Karpas-422 (cell line): ENCODE measurements at regions not wholly inside any gene's neighbourhood (a gene's known extent, or its start where the extent isn't known, plus 50 kb on each side); places are given as distances from the start of the nearest gene placed in this dataset.

Experiments
- DNase-seq: peaks from one replicate; pipeline ENCODE4 v3.0.0-alpha.2; 2015
- H2AFZ ChIP-seq: fragments of 200-600 bp; sonication (generic); 2 replicates; pipeline ENCODE4 v1.6.1; 2014; ENCODE audit warnings: antibody characterized with exemption, low read length, mixed read lengths
- H3K27ac ChIP-seq: fragments of 200-600 bp; sonication (generic); 2 replicates; pipeline ENCODE4 v1.5.1; 2014; ENCODE audit warnings: mild to moderate bottlenecking, low read length, moderate library complexity
- H3K27me3 ChIP-seq: fragments of 200-600 bp; sonication (generic); 2 replicates; pipeline ENCODE4 v1.6.1; 2014; ENCODE audit warnings: low read length, mixed read lengths
- H3K36me3 ChIP-seq: fragments of 200-600 bp; sonication (generic); 2 replicates; pipeline ENCODE4 v1.6.1; 2014; ENCODE audit warnings: low read length, mixed read lengths; ENCODE audit not compliant: insufficient read depth
- H3K4me1 ChIP-seq: fragments of 200-600 bp; sonication (generic); 2 replicates; pipeline ENCODE4 v1.6.1; 2014; ENCODE audit warnings: mild to moderate bottlenecking, low read length, mixed read lengths
- H3K4me2 ChIP-seq: fragments of 200-600 bp; sonication (generic); 2 replicates; pipeline ENCODE4 v1.6.1; 2014; ENCODE audit warnings: low read length, low read depth, mild to moderate bottlenecking; ENCODE audit not compliant: poor library complexity, severe bottlenecking
- H3K4me3 ChIP-seq: fragments of 200-600 bp; sonication (generic); 2 replicates; pipeline ENCODE4 v1.5.1; 2014; ENCODE audit warnings: mild to moderate bottlenecking, antibody characterized with exemption, low read length, mixed read lengths
- H3K79me2 ChIP-seq: fragments of 200-600 bp; sonication (generic); 2 replicates; pipeline ENCODE4 v1.6.1; 2014; ENCODE audit warnings: mild to moderate bottlenecking, low read length, mixed read lengths
- H3K9ac ChIP-seq: fragments of 200-600 bp; sonication (generic); 2 replicates; pipeline ENCODE4 v1.6.0; 2014; ENCODE audit warnings: low read length
- H3K9me2 ChIP-seq: fragments of 200-600 bp; sonication (generic), shearing (Covaris generic); replicated peaks from 2 replicates; pipeline ENCODE4 v1.6.0; 2014; ENCODE audit warnings: mild to moderate bottlenecking, low read length, moderate library complexity; ENCODE audit not compliant: insufficient read depth
- H3K9me3 ChIP-seq: fragments of 300-700, 200-600 bp; sonication (generic); 2 replicates; pipeline ENCODE4 v1.6.1; 2014; ENCODE audit warnings: low read length, mixed read lengths
- H4K20me1 ChIP-seq: fragments of 200-600 bp; sonication (generic); 2 replicates; pipeline ENCODE4 v1.6.1; 2014; ENCODE audit warnings: mild to moderate bottlenecking, antibody characterized with exemption, low read length, low read depth; ENCODE audit not compliant: insufficient read depth

- no peak overlapping the region for H3K4me2 ChIP-seq
- no peak overlapping the region for H2AFZ ChIP-seq
- H3K4me3 ChIP-seq, result no peak overlapping the region
- no peak overlapping the region for H3K27ac ChIP-seq
- no peaks in the 10 kb centered on the region for H3K36me3 ChIP-seq
- H3K4me1 ChIP-seq, result no peaks in the 10 kb centered on the region
- H3K9me3 ChIP-seq, result no peaks in the 10 kb centered on the region
- H3K9me2 ChIP-seq, result no peaks in the 10 kb centered on the region
- no peaks in the 10 kb centered on the region for H4K20me1 ChIP-seq
- H3K79me2 ChIP-seq, result no peaks in the 10 kb centered on the region
- H3K9ac ChIP-seq, result no peak overlapping the region
- no peak for DNase-seq
- no peaks in the 10 kb centered on the region; the same call in 1 of the 2 replicates for H3K27me3 ChIP-seq
These were observed 97.1 kb upstream of the ESRRG start for GRCh38 chr1:216820345-216820744.

GRCh38 chr1:216818284-216818683 lies 95.1 kb upstream of the ESRRG start:
- no peak for DNase-seq
- H3K4me2 ChIP-seq, result no peak overlapping the region
- no peaks in the 10 kb centered on the region; the same call in 1 of the 2 replicates for H3K27me3 ChIP-seq
- H3K79me2 ChIP-seq, result no peaks in the 10 kb centered on the region
- no peaks in the 10 kb centered on the region for H3K9me3 ChIP-seq
- H3K36me3 ChIP-seq, result no peaks in the 10 kb centered on the region
- no peak overlapping the region for H2AFZ ChIP-seq
- no peak overlapping the region for H3K9ac ChIP-seq
- H3K9me2 ChIP-seq, result no peaks in the 10 kb centered on the region
- H3K27ac ChIP-seq, result no peak overlapping the region
- H3K4me1 ChIP-seq, result no peaks in the 10 kb centered on the region
- H4K20me1 ChIP-seq, result no peaks in the 10 kb centered on the region
- no peak overlapping the region for H3K4me3 ChIP-seq

- H3K36me3 ChIP-seq, result no peaks in the 10 kb centered on the region
- H3K9me3 ChIP-seq, result no peaks in the 10 kb centered on the region
- no peaks in the 10 kb centered on the region for H3K4me1 ChIP-seq
- no peak for DNase-seq
- no peak overlapping the region for H2AFZ ChIP-seq
- no peak overlapping the region for H3K9ac ChIP-seq
- no peak overlapping the region for H3K4me3 ChIP-seq
- H3K9me2 ChIP-seq, result no peaks in the 10 kb centered on the region
- H3K4me2 ChIP-seq, result no peak overlapping the region
- H3K79me2 ChIP-seq, result no peaks in the 10 kb centered on the region
- no peak overlapping the region for H3K27ac ChIP-seq
- H3K27me3 ChIP-seq, result no peaks in the 10 kb centered on the region; the same call in 1 of the 2 replicates
- no peaks in the 10 kb centered on the region for H4K20me1 ChIP-seq
These were observed 92.3 kb upstream of the ESRRG start for GRCh38 chr1:216815260-216816131.

- Histone ChIP-seq H3K9me3 (no peaks in the 10 kb centered on the region), H3K4me2 (no peak overlapping the region), H3K27me3 (no peaks in the 10 kb centered on the region; the same call in 1 of the 2 replicates), H3K27ac (no peak overlapping the region), H2AFZ (no peak overlapping the region), H3K36me3 (no peaks in the 10 kb centered on the region), H3K9me2 (no peaks in the 10 kb centered on the region), H3K4me3 (no peak overlapping the region), H3K79me2 (no peaks in the 10 kb centered on the region), H4K20me1 (no peaks in the 10 kb centered on the region), H3K9ac (no peak overlapping the region), H3K4me1 (no peaks in the 10 kb centered on the region)
- no peak for DNase-seq
These were observed 91.5 kb upstream of the ESRRG start for GRCh38 chr1:216814576-216815259.

- H3K9me3 ChIP-seq, result no peaks in the 10 kb centered on the region
- H4K20me1 ChIP-seq, result no peaks in the 10 kb centered on the region
- H3K4me3 ChIP-seq, result no peak overlapping the region
- H3K4me1 ChIP-seq, result no peaks in the 10 kb centered on the region
- no peak overlapping the region for H3K4me2 ChIP-seq
- no peak overlapping the region for H3K27ac ChIP-seq
- no peaks in the 10 kb centered on the region for H3K9me2 ChIP-seq
- H2AFZ ChIP-seq, result no peak overlapping the region
- H3K79me2 ChIP-seq, result no peaks in the 10 kb centered on the region
- DNase-seq, result no peak
- no peaks in the 10 kb centered on the region for H3K27me3 ChIP-seq
- H3K36me3 ChIP-seq, result no peaks in the 10 kb centered on the region
- no peak overlapping the region for H3K9ac ChIP-seq
These were observed 89.7 kb upstream of the ESRRG start for GRCh38 chr1:216812966-216813365.

- no peak overlapping the region for H3K4me3 ChIP-seq
- H3K27ac ChIP-seq, result no peak overlapping the region
- H2AFZ ChIP-seq, result no peak overlapping the region
- H4K20me1 ChIP-seq, result no peaks in the 10 kb centered on the region
- DNase-seq, result no peak
- no peaks in the 10 kb centered on the region for H3K27me3 ChIP-seq
- no peaks in the 10 kb centered on the region for H3K9me2 ChIP-seq
- H3K4me2 ChIP-seq, result no peak overlapping the region
- H3K79me2 ChIP-seq, result no peaks in the 10 kb centered on the region
- H3K36me3 ChIP-seq, result no peaks in the 10 kb centered on the region
- no peak overlapping the region for H3K9ac ChIP-seq
- H3K9me3 ChIP-seq, result no peaks in the 10 kb centered on the region
- no peaks in the 10 kb centered on the region for H3K4me1 ChIP-seq
These were observed 86.4 kb upstream of the ESRRG start for GRCh38 chr1:216809649-216810048.

- Histone ChIP-seq H3K9ac (no peak overlapping the region), H3K4me1 (no peaks in the 10 kb centered on the region), H3K4me3 (no peak overlapping the region), H3K36me3 (no peaks in the 10 kb centered on the region), H3K4me2 (no peak overlapping the region), H2AFZ (no peak overlapping the region), H3K9me3 (no peaks in the 10 kb centered on the region), H3K9me2 (no peaks in the 10 kb centered on the region), H3K27ac (no peak overlapping the region), H4K20me1 (no peaks in the 10 kb centered on the region), H3K79me2 (no peaks in the 10 kb centered on the region), H3K27me3 (no peaks in the 10 kb centered on the region)
- DNase-seq, result no peak
These were observed 84.5 kb upstream of the ESRRG start for GRCh38 chr1:216807696-216808095.

GRCh38 chr1:216805953-216806352 lies 82.7 kb upstream of the ESRRG start:
- no peak overlapping the region for H2AFZ ChIP-seq
- H3K27ac ChIP-seq, result no peak overlapping the region
- no peaks in the 10 kb centered on the region for H3K4me1 ChIP-seq
- no peaks in the 10 kb centered on the region for H3K9me3 ChIP-seq
- no peaks in the 10 kb centered on the region for H3K9me2 ChIP-seq
- no peaks in the 10 kb centered on the region for H3K36me3 ChIP-seq
- DNase-seq, result no peak
- no peaks in the 10 kb centered on the region for H3K79me2 ChIP-seq
- no peaks in the 10 kb centered on the region for H3K27me3 ChIP-seq
- no peaks in the 10 kb centered on the region for H4K20me1 ChIP-seq
- no peak overlapping the region for H3K9ac ChIP-seq
- no peak overlapping the region for H3K4me3 ChIP-seq
- no peak overlapping the region for H3K4me2 ChIP-seq
